ENCODE measurements at regions not wholly inside any gene's neighbourhood (a gene's known extent, or its start where the extent isn't known, plus 50 kb on each side); places are given as distances from the start of the nearest gene placed in this dataset.

DNA sequence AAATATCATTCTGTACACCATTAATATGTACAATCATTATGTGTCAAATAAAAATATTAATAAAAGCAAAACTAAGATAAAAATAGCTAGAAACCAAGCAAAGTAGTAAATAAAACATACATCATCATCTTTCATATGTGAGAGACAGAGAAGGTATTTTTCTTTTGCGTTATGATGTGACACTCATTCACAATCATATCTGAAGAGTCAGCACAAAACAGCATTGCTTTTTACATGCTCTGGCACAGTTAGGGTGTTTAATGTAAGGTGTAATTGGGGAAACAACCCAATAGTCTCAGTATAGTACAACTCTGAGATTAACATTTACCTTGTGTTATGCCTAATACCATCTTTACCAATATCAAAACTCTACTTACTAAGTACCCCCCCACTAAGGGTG is 376.6 kb downstream of the TMA16 start:
- DNase-seq = no peak

DNA sequence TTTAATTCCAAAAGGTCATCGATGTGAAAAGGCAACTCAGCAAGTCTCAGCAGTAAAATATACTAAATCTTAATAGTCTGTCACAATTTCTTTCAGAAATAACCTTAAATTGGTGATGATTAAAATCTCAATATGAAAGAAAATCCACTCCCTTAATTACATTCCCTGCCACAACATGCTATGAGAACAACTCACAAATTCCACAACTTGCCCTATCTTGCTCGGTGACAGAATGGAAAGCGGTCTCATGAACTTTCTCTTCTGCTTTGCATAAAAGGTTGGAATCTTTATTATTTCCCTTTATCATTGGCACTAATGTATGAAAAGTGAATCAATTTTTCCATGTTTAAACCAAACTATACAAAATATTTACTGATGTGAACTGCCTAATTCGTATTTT is 380.8 kb downstream of the TMA16 start:
- DNase-seq = no peak

DNA sequence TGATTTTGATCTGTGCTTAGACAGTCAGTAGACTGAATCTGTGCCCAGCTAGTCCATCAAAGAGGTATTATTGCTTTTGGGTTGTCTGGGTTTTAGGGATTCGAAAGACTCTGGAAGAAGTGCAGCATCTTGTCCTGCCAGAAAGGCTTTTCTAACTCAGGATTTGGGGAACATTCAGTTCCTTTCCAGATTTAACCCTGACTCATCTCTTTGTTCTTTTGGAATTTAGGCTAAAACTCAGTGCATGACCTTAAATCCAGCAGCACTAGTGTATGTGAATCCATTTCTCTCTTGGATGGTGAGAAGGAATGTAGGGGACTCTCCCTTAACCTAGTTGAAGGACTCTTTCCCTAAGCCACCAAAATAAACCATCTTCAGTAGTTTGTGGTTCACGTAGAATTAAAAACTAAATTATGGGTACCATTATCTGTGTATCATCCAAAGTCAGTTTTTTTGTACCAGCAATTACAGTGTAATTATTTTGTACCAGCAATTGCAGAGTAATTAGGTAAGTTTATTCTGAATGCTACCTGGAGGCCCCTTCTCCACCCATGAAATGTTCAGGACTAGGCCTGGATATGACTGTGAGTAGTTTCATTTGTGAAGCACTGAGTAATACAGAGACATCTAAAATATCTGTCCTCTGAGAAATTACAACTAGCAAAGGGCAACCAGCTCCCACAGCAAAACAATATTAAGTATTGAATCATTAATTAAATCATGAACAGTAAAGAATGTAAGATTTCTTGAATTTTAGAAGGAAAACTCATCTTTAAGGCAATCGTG is 384.0 kb downstream of the TMA16 start:
- no peak for DNase-seq

DNA sequence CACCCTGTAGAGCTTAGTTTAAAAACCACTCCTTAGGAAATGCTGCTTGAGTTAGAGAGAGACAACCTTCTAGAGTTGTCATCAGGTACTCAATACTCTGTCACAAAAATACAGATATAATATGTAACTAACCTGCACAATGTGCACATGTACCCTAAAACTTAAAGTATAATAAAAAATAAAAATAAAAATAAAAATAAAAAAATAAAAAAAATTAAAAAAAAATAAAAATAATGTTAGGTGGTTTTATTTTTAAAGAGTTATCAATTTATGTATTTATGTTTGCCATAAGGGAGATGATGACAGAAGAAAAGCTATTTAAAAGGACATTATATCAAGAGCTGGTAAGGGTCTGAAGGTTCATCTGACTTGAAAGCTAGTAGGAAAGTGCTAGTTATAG is 397.9 kb downstream of the TMA16 start:
- DNase-seq = no peak

DNA sequence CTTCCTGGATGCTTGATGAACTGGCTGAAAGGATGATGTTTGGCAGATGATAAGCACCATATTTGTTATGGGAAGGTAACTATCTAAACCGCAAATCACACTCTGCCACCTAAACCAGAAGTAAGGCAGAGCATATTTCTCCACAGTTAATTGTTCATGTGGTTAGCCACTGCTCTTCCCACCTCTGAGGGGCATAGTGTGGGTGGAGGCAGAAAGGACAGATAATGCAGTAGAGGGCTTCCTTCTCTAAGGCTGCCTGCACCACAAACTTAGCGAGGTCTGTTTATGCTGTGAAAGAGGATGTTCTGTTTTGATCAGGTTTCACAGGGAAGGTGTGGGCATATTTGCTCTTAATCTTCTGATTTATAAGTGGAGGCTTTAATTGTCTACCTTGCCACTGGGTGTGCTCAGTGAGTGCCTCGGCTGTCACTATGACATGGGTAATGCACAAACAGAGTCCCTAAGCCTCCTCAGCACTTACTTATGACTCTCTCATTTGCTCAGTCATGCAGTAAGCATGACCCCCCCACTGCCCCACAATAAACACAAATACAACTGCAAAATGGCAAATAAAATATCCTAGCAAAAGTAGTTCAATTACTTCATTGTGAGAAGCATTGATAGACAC is 401.0 kb downstream of the TMA16 start:
- no peak for DNase-seq

DNA sequence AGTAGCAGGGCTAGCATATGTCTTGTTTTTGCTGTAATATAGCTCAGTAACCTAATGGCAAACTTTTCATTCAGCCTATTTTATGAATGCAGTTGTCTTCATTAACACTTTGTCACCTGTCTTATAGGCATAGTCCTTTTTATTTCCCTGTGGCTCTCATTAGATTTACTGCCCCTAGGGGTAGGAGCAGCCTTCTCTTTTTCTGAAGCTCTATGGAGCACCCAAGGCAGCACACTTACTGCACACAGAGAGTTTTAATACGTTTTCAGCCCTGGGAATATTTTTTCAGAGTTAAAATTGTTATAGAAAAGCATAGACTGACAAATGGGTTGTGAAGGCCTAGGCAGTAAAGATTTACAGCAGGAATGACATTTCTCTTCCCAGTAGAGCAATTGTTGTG is 406.8 kb downstream of the TMA16 start:
- no peak for DNase-seq

DNA sequence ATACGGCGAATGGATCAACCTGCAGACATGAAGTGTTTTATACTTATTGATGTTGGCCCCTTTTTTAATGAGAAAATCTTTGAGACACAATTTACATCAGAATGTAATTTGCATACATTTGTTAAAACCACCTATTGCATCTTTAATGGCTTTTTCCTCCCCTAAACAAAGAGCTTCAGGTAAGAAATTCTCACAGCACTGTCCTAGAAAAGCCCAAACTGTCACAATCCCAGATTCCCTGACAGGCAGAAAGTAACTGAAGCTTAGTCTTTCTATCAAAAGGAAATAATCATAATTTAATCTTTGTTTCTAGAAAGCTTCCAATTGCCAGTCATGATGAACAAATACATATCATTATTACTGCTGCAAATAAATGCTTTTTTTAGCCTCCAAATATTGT is 407.9 kb downstream of the TMA16 start:
- no peak for DNase-seq

DNA sequence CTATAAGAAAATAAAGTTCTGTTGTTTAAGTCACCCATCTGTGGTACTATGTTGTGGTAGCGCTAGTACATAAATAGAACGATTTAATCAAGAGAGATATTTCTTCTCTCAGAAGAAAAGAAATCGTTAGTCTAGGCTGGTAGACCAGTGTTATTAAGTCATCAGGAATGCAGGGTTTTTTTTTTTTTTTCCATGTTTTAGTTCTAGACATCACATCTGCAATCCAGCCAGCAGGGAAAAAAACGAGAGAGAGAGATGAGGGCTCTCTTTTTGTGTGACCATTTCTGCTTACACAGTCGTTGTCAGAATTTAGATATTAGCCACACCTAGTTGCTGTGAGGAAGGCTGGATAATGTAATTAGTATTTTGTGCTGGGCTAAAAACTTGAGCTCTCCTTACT is 417.4 kb downstream of the TMA16 start:
- DNase-seq = no peak

DNA sequence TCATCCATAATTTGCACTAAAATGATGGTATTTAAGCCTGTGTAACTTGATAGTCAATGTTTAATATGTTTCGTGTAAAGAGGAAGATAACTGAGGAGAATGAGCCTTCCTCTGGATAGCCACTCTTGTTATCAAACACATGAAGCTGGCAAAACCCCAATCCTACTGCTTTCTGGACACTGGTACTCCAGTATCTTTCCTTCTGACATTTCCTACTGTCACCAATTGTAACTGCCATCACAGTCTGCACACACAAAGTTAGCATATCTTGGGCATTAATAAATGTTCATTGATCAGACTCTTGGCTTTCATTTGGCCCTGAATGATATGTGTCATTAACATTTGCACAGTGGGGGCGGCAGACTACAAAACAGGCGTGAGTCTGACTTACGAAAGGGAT is 419.1 kb downstream of the TMA16 start:
- DNase-seq = no peak

DNA sequence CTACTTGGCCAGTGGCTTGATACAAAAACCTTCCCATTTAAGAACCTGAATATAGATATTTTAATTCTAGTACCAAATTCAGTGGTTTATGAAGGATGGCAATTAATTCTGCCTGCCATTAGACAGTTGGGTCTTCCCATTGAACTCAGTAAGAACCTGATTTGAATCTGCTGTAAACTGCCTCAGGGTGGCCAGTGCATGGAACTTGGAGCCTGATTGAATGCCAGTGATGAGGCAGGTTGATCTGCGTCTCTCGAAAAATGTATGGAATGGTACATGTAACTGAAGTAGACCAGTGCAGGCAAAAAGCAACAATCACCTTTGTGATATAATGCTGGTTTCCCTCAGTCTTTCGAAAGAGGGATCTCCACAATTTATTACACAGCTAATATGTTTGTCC is 421.4 kb downstream of the TMA16 start:
- no peak for DNase-seq

DNA sequence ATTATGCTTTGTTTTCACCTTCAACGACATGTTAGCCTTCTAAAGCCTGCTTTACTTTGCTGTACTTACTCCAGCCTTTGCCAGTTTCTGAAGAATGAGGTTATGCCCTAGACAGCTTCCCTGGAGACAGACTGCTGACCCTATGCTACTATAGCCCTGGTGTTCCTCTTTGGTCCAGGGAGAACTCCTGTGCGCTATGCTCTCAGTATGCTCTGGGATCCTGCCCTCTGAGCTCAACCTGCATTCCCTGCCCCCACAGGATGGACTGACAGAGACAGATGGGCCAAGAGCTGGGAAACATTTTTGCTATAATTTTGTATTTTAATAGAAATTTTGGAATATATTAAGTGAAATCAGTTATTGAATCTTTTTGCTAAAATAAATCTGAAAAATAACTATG is 425.9 kb downstream of the TMA16 start:
- no peak for DNase-seq

DNA sequence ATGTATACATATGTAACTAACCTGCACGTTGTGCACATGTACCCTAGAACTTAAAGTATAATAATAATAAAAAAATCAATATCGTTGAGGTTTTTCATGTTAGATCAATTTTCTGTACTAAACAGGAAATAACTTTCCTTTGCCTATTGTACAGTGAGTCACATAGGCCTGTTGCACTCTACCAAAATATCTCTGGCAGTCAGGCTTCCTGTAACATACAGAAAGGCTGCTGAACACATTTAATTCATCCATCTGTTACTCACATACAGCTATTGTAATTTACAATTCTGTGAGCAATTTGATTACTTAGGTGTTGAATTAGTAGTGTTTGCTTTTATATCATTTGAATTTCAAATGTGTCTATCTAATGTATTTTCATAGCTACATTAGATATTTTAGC is 427.8 kb downstream of the TMA16 start:
- DNase-seq = no peak

DNA sequence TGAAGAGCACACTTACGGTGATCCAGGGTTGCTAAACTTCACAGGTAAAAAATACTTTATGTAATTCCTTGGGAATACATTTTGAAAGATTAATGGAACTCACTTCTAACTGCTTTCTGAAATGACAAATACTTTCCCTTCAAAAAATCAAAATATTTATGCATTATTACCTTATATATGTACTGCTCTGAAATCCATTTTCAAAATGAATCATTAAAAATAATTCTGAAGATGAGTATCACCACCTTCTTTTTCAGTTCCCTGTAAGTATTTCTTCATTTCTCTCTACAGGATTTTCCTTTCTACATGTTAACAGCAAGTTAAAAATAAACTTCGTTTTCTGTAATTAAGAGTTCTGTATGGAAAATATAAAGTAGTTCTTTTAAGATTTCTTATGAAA is 428.6 kb downstream of the TMA16 start:
- DNase-seq = no peak

DNA sequence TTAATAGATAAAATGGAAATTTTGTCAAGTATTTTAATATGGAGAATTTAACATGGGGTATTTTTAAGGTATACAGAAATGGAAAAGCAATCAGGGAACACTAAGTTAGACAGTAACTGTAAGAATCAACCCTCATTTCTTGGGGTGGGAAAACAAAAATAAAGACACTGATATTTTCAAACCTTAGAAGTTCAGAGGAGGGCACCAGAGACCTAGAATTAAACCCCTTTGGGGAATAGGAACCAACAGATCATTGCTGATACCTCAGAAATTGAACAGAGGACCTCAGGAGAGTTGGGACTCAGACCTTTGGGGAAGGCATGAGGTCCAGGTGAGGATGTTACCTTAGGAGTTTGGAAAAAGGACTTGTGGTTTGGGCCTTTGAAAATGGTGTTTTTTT is 435.6 kb downstream of the TMA16 start:
- no peak for DNase-seq

DNA sequence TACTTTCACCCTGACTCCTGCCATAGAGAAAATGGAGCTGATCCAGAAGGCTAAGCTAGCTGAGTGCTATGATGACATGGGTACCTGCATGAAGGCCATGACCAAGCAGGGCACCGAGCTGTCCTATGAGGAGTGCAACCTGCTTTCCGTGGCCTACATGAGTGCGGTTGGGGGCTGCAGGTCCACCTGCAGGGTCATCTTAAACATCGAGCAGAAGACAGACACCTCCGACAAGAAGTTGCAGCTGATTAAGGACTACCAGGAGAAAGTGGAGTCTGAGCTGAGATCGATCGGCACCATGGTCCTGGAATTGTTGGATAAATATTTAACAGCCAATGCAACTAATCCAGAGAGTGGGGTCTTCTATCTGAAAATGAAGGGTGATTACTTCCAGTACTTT is 438.0 kb downstream of the TMA16 start:
- DNase-seq = no peak

DNA sequence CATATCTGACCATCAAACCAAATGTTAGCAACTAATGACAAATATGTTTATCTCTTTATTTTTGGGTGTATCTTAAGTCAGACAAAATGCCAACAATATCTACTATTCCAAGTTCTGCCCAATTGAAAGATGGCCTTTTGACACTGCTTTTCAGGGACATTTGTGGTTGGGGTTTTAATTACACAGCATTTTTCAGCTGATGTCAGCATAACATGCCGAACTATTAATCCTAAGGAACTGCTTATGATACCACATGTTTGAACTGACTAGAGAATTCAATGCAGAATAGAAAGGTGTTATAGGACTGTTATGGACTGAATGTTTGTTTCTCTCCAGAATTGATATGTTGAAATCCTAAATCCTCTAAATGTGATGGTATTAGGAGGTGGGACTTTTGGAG is 445.1 kb downstream of the TMA16 start:
- DNase-seq = no peak

DNA sequence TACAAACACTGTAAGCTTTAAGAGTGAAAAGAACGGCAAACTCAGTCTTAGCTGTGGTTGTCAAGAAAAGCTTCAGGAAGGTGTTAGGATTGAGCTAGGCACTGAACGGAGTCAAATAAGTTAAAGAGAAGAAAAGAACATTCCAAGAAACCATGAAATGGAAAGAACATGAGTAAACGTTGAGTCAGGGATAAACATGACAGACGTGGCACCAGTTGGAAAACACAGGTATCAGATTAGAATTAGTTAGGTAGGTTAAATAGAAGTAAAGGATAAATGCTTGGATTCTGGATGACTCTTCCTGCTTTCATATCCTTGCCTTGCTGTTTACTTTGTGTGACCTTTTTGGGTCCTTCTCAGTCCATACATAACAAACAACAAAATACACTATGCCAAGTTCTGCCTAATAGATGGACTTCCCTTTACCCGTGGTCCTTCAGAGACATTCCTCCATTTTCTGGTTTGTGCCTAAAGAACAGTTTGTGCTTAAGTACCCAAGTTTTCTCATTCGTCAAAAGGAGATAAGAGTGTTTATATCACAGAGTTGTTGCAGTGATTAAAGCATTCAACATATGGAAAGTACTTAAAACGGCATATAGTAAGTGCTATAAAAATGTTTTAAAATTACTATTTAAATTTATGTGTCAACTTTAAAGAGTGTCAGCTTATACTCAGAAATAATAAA is 446.9 kb downstream of the TMA16 start:
- no peak for DNase-seq

DNA sequence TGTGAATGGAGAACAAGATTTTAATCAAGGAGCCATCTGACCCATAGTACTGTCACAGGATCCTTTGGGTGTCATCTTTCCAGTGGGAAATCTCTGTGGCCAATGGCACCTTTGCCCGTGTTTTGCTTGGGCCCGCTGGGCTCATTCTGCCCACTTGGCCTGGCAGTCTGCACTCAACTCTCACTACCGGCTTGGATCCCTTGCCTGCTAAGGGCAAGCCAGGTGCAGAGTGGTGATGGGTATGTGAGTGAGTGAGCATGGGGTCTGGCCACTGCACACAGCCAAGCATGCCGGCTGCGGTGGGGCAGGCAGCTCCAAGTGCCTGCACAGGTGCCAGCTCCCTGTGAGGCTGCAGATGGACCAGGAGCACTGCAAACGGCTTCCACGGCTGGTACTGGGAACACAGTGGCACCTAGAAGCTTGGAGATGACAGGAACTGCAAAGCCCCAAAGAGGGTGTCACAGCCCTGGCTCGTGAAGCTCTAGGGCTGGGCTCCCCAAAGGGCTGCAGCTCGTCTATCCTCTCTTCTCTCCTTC is 454.5 kb downstream of the TMA16 start:
- no peak for DNase-seq

DNA sequence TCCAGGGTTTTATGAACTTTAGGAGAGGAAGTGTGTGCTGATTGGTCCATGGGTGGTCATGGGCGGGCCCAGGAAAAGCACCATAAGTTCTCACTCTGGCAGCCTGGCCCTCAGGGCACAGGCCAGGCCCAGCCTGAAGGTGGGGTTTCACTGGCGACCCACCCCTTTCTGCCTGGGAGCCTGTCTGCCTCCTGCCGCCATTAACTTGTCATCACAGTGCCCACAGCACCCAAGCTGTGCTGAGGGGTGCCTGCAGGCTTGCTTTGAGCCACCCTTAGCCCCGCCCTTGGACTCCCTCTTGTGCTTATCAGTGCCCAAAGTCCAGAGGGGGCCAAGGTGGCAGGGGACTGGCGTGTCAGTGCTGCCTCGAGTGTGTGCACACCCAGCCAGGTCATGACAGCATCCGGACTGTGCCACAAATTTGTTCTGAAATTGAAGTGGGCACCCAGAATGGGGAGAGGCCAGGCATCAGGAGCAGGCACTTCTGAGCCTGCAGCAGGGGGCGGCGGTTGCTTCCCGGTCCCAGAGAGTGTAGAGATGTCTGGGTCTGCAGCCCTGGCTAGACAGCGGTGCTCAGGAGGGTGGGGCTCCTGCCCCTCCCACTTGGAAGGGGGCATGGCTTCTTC is 455.6 kb downstream of the TMA16 start:
- no peak for DNase-seq

DNA sequence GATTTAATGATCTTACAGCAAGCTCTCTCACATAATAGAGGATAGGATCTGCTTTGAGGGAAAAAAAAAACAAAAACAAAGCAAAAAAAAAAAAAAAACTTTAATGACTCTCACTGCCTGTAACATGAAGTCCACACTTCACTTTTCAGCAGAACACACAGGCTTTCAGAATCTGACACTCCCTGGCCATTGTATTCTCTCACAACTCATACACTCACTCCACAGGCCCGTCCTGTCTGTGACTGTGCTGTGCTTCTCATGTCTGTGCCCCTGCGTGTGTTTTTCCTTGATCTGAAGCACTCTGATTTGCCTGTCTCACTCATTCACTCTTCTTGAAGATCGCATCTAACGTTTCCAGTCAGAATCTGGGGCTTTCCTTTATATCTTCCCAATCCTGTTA is 460.8 kb downstream of the TMA16 start:
- DNase-seq = no peak

DNA sequence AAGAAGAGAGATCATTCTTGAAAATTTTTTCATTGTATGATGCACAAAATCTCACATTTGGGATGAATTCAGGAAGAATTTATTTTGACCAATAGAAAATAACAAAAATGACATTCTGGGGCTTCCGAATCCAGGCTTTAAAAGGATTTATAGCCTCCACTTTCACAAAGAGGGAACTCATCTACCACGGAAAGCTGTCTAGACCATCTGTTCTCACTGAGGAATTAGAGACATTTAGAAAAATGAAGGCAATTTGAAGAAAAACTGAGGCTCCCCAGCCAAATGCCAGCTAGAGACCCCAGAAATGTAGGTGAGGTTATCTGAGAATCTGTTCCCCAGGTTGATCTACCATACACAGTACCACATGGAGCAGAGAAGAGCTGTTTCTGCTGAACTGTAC is 464.3 kb downstream of the TMA16 start:
- DNase-seq = no peak

DNA sequence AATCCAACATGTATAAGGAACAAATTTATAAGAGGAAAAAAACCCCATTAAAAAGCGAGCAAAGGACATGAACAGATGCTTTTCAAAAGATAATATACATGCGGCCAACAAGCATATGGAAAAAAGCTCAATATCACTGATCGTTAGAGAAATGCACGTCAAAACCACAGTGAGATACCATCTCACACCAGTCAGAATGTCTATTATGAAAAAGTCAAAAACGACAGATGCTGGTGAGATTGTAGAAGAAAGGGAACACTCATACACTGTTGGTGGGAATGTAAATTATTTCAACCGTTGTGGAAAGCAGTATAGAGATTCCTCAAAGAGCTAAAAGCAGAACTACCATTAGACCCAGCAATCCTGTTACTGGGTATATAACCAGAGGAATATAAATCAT is 465.4 kb downstream of the TMA16 start:
- DNase-seq = no peak

DNA sequence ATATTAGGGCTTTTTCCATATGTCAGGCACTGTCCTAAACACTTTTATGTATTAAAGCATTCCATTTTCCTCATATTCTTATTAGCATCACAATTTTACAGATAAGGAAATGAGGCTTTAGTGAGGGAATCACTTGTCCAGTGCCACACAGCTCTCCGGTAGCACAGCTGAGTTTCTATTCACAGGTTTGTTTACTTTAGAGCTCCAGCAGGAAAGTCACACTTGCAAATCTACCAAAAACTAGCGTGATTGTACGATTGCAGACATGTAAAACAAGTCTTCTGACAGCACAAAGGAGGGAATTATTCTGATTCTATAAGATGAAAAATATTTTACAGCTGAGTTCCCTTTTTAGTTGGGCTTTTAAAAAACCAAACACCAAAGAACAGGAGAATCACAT is 472.1 kb downstream of the TMA16 start:
- no peak for DNase-seq
